Activated CD4-positive, alpha-beta T cell treated with anti-CD3 and anti-CD28 coated beads, Interleukin-2, Interleukin-6, amounts not matched to agents 100 ng/mL and 50 ng/mL, durations not matched to agents 16 hours and 8 hours (primary cell): ENCODE measurements at regions not wholly inside any gene's neighbourhood (a gene's known extent, or its start where the extent isn't known, plus 50 kb on each side); places are given as distances from the start of the nearest gene placed in this dataset.
"Not testable (repeated sequence)": the region's sequence is repeated elsewhere in the genome, so short reads cannot be mapped to it uniquely, and the experiment has no call there.

Source experiments
- DNase-seq: peaks from one replicate; pipeline ENCODE4 v3.0.0-alpha.2; 2020

DNA sequence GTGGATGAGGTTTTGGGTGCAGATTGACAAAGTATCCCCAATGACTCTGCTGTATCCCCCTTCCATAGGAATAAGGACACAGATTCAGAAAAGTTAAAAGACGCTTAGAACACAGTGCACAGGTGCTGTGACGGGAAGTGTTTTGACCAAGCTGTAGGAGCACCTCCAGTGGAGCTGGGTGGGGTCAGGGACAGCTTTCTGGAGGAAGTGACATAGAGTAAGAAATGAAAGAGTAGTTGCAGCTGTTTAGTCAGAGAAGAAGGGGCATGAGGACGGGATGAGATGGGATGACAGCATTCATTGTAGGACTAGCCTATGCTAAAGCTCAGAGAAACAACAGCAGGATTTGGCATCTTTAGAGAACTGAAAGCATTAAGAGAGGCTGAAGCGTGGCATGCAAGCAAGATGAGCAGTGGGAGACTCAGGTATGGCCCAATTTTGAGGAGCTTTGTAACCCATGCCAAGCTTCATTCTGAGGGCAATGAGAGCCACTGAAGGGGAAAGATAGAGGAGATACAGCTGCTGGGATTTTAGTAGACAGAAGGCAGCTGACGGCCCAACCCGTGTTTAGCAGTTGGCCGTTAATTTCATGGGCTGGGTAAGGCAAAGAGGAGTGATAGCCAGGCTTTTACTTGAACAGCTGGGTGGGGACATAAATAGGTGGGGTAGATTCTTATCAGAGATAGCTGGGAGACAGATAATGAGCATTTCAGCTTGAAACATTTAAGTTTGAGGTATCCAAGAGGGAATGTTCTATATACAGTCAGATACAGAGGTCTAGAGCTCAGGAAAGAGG is 131.8 kb upstream of the KRAS start:
- DNase-seq, result peak; percentile 39

- peak; percentile 70 for DNase-seq
Observed at GRCh38 chr12:25377469-25378177, 126.9 kb upstream of the KRAS start.

- peak; percentile 31 for DNase-seq
Observed at GRCh38 chr12:25376985-25377384, 126.3 kb upstream of the KRAS start.

GRCh38 chr12:25376407-25376806 is 125.7 kb upstream of the KRAS start:
- no peak for DNase-seq

- peak; percentile 63 for DNase-seq
Observed at GRCh38 chr12:25372969-25373817, 122.5 kb upstream of the KRAS start.

GRCh38 chr12:25372002-25372401 is 121.3 kb upstream of the KRAS start:
- no peak for DNase-seq

- no peak for DNase-seq
Observed at GRCh38 chr12:25368557-25368956, 117.8 kb upstream of the KRAS start.

GRCh38 chr12:25366122-25366521 is 115.4 kb upstream of the KRAS start:
- DNase-seq, result no peak

- no peak for DNase-seq
Observed at GRCh38 chr12:25365340-25365730, 114.6 kb upstream of the KRAS start.

DNA sequence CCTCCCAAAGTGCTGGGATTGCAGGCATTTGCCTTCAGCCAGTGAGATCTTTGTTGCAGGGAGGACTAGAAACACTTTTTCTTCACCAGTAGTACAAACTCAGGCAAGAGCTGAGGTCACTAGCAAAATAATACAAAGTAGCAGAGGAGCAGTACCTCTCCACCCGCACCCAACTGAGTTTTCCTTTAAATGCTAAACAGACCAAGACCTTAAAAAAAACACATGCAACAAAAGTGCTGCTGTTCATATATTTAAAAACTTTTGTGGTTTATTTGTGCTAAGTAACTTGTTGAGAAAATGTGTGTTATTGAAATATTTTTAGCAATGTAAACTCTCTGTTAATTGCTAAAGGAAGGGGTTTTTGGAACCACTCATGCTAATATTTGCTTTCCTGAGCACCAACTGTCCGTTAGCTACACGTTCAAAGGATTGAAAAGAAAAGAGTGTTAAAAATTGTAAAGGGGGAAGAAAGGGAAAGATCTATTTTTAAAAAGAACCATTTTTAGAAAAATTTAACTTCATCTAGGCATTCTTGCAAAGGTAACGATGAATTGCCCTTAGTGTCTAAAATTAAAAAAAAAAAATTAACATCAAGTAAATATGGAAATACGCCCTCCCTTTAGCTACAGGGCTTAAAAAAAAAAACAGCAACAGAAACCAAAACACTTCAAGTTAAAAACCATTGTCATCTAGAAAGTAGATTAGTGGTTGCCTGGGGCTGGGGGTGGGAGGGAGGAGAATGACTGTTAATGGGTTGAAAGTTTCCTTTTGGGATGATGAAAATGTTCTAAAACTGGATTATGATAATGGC is 114.0 kb upstream of the KRAS start:
- DNase-seq, result peak; percentile 79

GRCh38 chr12:25362646-25363045 is 111.9 kb upstream of the KRAS start:
- no peak for DNase-seq

DNA sequence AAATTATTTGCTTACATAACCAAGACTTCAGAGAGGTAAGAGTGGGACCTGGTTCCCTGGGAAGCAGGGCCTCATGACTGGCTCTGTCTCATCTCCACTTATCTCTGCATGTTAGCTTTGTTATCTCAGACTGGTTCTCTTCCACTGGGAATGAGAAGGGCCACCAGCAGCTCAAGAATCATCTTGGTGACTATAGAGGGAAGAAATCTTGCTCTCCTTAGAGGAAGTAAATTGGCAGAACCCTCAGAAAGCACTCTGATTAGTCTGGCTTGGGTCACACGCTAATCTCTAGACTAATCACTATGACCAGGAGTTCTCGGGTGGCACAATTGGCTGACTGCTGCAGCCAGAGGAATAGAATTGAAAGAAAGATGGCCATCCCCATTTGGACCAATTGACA is 110.8 kb upstream of the KRAS start:
- no peak for DNase-seq

- no peak for DNase-seq
Observed at GRCh38 chr12:25357595-25357994, 106.9 kb upstream of the KRAS start.

GRCh38 chr12:25352942-25353341 is 102.2 kb upstream of the KRAS start:
- DNase-seq, result not testable (repeated sequence)

GRCh38 chr12:25352083-25352918 is 101.6 kb upstream of the KRAS start:
- no peak for DNase-seq

- no peak for DNase-seq
Observed at GRCh38 chr12:25348593-25348895, 97.8 kb upstream of the KRAS start.

DNA sequence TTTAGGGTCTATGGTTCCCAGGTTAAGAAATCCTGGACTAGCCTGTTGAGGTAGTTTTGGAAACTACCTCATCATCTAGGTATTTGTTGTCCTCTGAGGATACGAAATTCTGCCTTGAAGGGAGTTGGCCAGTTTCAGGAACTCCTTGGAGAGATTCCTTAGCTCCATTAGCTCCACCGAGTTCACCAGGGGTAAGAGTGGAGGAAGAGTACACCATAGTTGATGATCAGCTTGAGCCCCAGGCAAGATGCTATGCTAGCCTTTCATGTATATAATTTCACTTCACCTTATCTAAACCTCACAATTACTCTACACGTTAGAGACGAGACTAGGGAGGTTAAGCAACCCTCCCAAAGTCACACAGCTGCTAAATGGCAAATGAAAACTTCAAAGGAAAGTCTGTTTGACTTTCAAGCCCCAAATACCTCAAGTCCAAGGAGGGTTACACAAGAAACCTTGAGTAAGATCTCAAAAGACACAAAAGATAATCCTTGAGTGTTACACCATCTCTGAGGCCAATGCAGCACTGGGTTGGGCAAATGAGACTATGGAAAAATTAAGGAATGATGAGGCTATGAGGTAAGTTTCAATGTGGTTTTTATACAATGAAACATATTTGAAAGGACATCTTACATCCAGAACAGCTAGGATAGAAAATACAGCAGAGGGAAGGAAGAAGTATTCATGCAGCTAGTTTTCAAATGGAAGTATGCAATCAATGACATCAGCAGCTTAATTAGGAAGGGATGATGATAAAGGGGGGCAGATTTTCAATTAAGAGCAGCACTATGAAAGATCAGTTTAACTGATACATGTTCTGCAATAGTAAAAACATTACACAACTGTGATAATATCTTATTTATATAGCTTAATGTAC is 97.2 kb upstream of the KRAS start:
- no peak for DNase-seq

- DNase-seq, result not testable (repeated sequence)
Observed at GRCh38 chr12:25341877-25342276, 91.1 kb upstream of the KRAS start.

DNA sequence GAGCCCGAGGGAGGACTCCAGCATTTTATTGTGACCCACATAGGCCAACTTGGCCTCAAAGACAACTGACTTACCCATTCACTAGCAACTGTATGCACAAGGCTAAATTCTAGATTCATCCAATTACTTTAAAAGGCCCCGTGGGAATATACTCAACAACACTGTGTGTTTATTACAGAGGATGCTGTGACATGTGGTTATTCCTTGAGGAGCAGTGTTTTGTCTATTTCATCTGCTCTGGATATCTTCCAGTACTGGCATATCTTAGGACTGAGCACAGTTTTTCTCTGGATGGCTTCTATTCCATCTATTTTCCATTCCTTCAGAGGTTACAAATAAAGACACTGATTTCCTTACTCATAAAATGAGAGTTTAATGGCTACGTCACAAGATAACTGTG is 87.2 kb upstream of the KRAS start:
- no peak for DNase-seq

GRCh38 chr12:25332143-25332542 is 81.4 kb upstream of the KRAS start:
- DNase-seq, result peak; percentile 44
